Activated naive CD4-positive, alpha-beta T cell treated with anti-CD3 and anti-CD28 coated beads, Interleukin-2, amount 10 ng/mL, durations not matched to agents 7 days and 5 days (primary cell): ENCODE measurements at regions not wholly inside any gene's neighbourhood (a gene's known extent, or its start where the extent isn't known, plus 50 kb on each side); places are given as distances from the start of the nearest gene placed in this dataset.
"Not testable (repeated sequence)": the region's sequence is repeated elsewhere in the genome, so short reads cannot be mapped to it uniquely, and the experiment has no call there.

Experiments used
- CTCF ChIA-PET: fragments of 350-600 bp; sonication (Branson Sonifier 250); formaldehyde crosslinking; loops from one replicate; lab custom pipeline; 2021; ENCODE audit warnings: antibody characterized with exemption; lab: Charles Lee
- DNase-seq: peaks from one replicate; pipeline ENCODE4 v3.0.0-alpha.2; 2020
- H3K27ac Mint-ChIP-seq: one replicate; pipeline ENCODE4 v1.8.0; 2021; ENCODE audit warnings: mild to moderate bottlenecking, moderate library complexity, mixed read lengths
- H3K27me3 Mint-ChIP-seq: one replicate; pipeline ENCODE4 v1.8.0; 2021; ENCODE audit warnings: mild to moderate bottlenecking, mixed read lengths
- H3K36me3 Mint-ChIP-seq: one replicate; pipeline ENCODE4 v1.8.0; 2021; ENCODE audit warnings: mixed read lengths
- H3K4me1 Mint-ChIP-seq: one replicate; pipeline ENCODE4 v1.8.0; 2021; ENCODE audit warnings: mixed read lengths
- H3K4me3 Mint-ChIP-seq: one replicate; pipeline ENCODE4 v1.8.0; 2021; ENCODE audit warnings: mild to moderate bottlenecking, moderate library complexity, mixed read lengths
- H3K9me3 Mint-ChIP-seq: one replicate; pipeline ENCODE4 v1.8.0; 2021; ENCODE audit warnings: mixed read lengths

DNA sequence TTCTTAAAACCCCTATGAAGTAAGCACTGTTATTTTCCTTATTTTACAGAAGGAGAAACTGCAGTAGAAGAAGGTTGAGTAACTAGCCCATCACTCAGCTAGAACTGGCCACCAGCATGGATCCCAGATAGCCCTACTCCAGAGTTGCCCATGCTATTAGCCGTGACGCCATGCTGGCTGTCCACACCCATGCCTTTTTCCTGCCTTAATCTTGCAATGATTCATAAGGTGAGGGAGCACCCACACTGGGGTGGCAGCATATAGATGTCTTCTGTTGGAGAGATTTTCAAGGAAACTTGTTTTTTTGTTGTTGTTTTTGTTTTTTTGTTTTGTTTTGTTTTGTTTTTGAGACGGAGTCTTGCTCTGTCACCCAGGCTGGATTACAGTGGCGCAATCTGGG is 204.1 kb upstream of the HAAO start:
- H3K4me1 Mint-ChIP-seq = no peaks in the 10 kb centered on the region
- no peaks in the 10 kb centered on the region for H3K36me3 Mint-ChIP-seq
- DNase-seq = no peak
- H3K9me3 Mint-ChIP-seq = no peaks in the 10 kb centered on the region
- no peak overlapping the region for H3K27ac Mint-ChIP-seq
- CTCF ChIA-PET = no interaction called here
- peaks cover 5% of the 10 kb centered on the region for H3K27me3 Mint-ChIP-seq
- no peak overlapping the region for H3K4me3 Mint-ChIP-seq

DNA sequence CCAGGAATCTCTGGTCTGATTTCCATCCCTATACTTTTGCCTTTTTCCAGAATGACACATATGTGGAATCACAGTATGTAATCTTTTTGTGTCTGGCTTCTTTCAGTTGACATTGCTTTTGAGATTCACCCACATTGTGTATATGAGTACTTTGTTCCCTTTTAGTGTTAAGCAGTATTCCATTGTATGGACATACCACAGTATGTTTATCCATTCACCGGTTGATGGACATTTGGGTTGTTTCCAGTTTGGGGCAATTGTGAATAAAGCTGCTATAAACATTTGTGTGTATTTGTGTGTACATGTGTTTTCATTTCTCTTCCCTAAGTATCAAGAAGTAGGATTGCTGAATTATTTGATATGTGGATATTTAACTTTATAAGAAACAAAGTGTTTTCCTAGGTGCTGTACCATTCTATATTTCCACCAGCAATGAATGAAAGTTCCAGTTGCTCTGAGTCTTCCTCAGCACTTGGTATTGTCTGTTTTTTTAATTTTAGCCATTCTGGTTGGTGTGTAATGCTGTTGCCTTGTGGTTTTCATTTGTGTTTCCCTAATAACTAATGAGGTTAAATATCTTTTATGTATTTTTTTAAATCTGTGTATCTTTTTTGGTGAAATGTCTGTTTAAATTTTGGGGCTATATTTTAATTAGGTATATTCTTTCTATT is 203.5 kb upstream of the HAAO start:
- no peak for DNase-seq
- Mint-ChIP-seq H3K4me3 (no peak overlapping the region), H3K36me3 (no peaks in the 10 kb centered on the region), H3K4me1 (no peaks in the 10 kb centered on the region), H3K27me3 (peaks cover 5% of the 10 kb centered on the region), H3K27ac (no peak overlapping the region), H3K9me3 (no peaks in the 10 kb centered on the region)
- CTCF ChIA-PET = no interaction called here

DNA sequence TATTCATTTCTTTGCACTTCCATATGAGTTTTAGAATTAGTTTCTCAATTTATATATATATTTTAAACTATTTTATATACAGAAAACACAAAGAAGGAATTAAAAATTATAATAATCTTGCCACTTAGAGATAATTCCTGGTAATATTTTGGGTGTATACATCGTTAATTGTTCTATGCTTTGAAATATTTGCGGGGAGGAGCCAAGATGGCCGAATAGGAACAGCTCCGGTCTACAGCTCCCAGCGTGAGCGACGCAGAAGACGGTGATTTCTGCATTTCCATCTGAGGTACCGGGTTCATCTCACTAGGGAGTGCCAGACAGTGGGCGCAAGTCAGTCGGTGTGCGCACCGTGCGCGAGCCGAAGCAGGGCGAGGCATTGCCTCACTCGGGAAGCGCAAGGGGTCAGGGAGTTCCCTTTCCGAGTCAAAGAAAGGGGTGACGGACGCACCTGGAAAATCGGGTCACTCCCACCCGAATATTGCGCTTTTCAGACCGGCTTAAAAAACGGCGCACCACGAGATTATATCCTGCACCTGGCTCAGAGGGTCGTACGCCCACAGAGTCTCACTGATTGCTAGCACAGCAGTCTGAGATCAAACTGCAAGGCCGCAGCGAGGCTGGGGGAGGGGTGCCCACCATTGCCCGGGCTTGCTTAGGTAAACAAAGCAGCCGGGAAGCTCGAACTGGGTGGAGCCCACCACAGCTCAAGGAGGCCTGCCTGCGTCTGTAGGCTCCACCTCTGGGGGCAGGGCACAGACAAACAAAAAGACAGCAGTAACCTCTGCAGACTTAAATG is 197.1 kb upstream of the HAAO start:
- H3K9me3 Mint-ChIP-seq, CTCF ChIA-PET, H3K4me3 Mint-ChIP-seq, H3K27ac Mint-ChIP-seq, H3K4me1 Mint-ChIP-seq, DNase-seq, H3K36me3 Mint-ChIP-seq: not testable (repeated sequence)
- H3K27me3 Mint-ChIP-seq = peaks cover 15% of the 10 kb centered on the region

DNA sequence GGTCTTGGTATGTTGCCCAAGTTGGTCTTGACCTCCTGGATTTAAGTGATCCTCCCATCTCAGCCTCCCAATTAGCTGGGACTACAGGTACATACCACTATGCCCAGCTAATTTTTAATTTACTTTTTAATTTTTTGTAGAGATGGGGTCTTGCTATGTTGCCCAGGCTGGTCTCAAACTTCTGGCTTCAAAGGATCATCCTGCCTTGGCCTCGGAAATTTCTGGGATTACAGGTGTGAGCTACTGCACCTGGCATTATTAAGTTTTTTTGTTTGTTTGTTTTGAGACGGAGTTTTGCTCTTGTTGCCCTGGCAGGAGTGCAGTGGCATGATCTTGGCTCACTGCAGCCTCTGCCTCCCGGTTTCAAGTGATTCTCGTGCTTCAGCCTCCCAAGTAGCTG is 195.7 kb upstream of the HAAO start:
- H3K36me3 Mint-ChIP-seq, H3K4me3 Mint-ChIP-seq, H3K4me1 Mint-ChIP-seq, H3K9me3 Mint-ChIP-seq, H3K27ac Mint-ChIP-seq, DNase-seq: not testable (repeated sequence)
- CTCF ChIA-PET = interaction anchor here (0.9 kb wide), 1 partner anchor 12 kb away, joined by 3 read pairs; no protein-coding TSS in a partner anchor
- H3K27me3 Mint-ChIP-seq = peaks cover 24% of the 10 kb centered on the region

DNA sequence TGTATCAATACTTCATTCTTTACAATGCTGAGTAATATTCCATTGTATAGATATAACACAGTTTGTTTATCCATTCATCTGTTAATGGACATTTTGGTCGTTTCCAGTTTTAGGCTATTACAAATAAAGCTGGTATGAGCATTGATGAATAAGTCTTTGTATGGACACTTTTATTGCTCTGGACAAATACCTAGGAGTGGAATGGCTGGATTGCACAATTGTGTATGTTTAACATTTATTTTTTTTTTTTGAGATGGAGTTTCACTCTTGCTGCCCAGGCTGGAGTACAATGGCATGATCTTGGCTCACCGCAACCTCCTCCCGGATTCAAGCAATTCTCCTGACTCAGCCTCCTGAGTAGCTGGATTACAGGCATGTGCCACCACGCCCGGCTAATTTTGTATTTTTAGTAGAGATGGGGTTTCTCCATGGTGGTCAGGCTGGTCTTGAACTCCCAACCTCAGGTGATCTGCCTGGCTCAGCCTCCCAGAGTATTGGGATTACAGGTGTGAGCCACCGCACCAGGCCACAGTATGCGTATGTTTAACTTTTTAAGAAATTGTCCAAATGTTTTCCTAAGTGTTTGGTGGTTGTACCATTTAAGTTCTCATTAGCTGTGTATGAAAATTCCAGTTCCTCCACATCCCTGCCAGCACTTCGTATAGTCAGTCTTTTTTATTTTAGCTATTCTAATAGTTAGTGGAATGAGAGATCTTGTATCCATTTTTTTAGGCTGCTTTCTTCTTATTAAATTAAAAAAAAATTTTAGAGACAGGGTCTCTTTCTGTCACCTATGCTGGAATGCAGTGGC is 194.9 kb upstream of the HAAO start:
- H3K9me3 Mint-ChIP-seq = no peaks in the 10 kb centered on the region
- H3K36me3 Mint-ChIP-seq = no peaks in the 10 kb centered on the region
- no peak for DNase-seq
- CTCF ChIA-PET = interaction anchor here (0.9 kb wide), 1 partner anchor 11 kb away, joined by 3 read pairs; no protein-coding TSS in a partner anchor
- no peaks in the 10 kb centered on the region for H3K4me1 Mint-ChIP-seq
- no peak overlapping the region for H3K4me3 Mint-ChIP-seq
- H3K27me3 Mint-ChIP-seq = peaks cover 24% of the 10 kb centered on the region
- no peak overlapping the region for H3K27ac Mint-ChIP-seq

DNA sequence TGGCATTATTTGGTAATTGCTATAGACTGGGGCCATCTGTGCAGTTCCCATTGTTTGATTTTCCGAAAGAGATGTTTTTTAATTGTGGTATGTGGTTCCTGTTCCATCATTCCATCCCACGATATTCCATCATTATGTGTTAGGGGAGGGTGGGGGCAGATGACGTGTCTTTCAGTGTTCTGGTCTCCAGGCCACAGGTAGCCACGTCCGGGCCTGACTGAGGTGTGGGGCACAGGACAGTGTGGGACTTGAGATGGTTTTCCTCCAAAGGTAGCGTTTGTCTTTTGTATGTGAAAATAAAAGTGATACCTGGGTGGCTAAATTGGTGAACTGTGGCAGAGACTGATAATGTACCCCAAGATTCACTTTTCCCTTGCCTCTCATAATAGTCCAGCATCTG is 192.2 kb upstream of the HAAO start:
- H3K36me3 Mint-ChIP-seq = no peaks in the 10 kb centered on the region
- no peaks in the 10 kb centered on the region for H3K9me3 Mint-ChIP-seq
- DNase-seq = no peak
- H3K27ac Mint-ChIP-seq = no peak overlapping the region
- H3K4me3 Mint-ChIP-seq = no peak overlapping the region
- H3K27me3 Mint-ChIP-seq = peaks cover 12% of the 10 kb centered on the region
- no peaks in the 10 kb centered on the region for H3K4me1 Mint-ChIP-seq
- CTCF ChIA-PET = no interaction called here

DNA sequence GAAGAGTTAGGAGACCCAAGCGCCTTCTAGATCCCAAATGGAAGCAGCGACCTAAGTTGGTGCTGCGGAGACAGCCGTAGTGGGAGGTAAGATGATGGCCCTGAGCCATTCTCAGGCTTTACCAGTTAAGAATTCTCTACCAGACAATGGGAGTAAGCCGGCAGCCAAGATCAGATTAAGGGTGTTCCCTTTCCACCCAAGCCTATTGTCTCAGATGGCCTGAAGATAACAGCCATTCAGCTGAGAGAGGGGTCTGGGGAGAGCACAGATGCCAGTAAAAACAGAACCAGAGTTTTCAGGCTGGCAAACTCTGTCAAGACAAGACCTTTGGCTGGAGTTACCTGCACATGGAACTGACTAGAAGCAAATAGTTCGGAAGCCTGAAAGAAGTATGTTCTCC is 191.7 kb upstream of the HAAO start:
- no peaks in the 10 kb centered on the region for H3K9me3 Mint-ChIP-seq
- DNase-seq = no peak

DNA sequence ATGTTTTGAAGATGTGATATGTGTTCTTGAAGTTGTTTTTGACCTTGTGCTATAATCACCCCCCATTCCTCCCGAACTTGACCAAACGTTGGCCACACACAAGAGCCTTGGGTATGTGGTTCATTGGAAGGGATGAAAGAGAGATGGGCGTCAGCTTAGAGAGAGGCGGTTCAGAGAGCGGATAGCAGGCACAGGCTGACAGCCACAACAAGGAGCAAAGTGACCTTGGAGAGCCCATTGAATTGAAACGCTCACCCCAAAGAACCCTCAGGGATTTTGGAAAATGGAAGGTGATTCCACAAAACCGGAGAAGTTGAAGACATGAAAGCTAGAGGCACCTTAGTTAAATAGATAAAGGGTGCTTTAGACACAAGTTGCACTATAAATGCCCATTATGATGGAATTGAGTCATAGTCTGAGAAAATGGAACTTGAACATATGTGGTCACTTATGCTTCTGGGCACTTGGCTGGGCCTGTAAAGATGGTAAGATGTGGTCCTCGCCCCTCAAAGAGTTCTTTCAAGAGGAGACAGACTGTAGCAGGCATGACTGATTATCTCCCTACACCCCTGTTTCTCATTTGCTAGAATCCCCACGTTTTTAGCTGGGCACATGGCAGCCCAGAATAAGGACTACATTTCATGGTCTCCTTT is 188.5 kb upstream of the HAAO start:
- Mint-ChIP-seq H3K4me3 (no peak overlapping the region), H3K36me3 (no peaks in the 10 kb centered on the region), H3K4me1 (peaks cover 4% of the 10 kb centered on the region), H3K27ac (no peak overlapping the region), H3K9me3 (no peaks in the 10 kb centered on the region), H3K27me3 (peaks cover 33% of the 10 kb centered on the region)
- DNase-seq = no peak
- CTCF ChIA-PET = no interaction called here

More for the DNA sequence above, 191.7 kb upstream of the HAAO start:
- Mint-ChIP-seq H3K36me3 (no peaks in the 10 kb centered on the region), H3K27ac (no peak overlapping the region), H3K4me1 (no peaks in the 10 kb centered on the region), H3K4me3 (no peak overlapping the region), H3K27me3 (peaks cover 8% of the 10 kb centered on the region)
- CTCF ChIA-PET = interaction anchor here (0.6 kb wide), 1 partner anchor 546 kb away, joined by 3 read pairs; no protein-coding TSS in a partner anchor

DNA sequence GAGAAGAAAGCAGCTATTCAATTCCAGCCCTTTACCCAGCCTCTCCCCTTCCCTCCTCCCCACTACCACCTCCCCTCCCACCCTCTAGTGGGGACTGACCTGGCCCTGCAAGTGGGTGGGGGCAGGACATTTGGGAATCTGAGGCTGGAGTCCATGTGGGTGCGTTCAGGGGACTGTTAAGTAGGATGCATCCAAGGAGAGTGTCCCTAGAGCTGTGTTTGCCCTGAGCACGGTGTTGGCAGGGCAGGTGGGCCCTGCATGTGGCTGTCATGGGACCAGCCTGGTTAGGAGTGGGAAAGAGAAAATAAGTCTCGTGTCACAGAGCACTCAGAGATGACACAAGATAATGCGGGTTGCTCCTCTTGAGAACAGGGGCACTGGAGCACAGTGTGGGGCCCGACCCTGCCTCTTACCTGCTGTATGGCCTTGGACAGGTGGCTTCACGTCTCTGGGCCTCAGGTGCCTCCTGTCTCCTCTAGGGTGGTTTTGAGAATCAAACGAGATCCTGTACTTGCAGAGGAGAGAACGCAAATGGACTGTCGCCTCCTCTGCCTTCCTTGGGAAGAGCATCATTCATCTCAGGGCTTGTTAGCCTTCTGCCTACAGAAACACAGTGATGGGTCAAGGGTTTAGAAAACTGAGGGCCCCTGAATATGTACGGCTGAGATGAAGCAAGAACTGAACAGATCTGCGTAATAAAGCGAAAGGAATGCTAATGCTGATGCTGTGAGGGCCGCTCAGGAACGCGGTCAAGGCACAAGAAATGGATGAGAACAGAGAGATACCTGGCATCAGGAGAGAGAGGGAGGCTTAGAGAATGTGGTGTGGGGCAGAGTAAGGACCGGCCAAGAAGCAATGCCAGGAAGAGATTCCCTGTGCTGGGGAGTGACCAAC is 187.7 kb upstream of the HAAO start:
- H3K4me1 Mint-ChIP-seq = peaks cover 4% of the 10 kb centered on the region
- H3K27ac Mint-ChIP-seq = no peak overlapping the region
- no peak for DNase-seq
- H3K4me3 Mint-ChIP-seq = no peak overlapping the region
- H3K9me3 Mint-ChIP-seq = no peaks in the 10 kb centered on the region
- H3K36me3 Mint-ChIP-seq = no peaks in the 10 kb centered on the region
- H3K27me3 Mint-ChIP-seq = peaks cover 33% of the 10 kb centered on the region
- CTCF ChIA-PET = interaction anchor here (3.0 kb wide), 1 partner anchor 248 kb away, joined by 20 read pairs; no protein-coding TSS in a partner anchor

DNA sequence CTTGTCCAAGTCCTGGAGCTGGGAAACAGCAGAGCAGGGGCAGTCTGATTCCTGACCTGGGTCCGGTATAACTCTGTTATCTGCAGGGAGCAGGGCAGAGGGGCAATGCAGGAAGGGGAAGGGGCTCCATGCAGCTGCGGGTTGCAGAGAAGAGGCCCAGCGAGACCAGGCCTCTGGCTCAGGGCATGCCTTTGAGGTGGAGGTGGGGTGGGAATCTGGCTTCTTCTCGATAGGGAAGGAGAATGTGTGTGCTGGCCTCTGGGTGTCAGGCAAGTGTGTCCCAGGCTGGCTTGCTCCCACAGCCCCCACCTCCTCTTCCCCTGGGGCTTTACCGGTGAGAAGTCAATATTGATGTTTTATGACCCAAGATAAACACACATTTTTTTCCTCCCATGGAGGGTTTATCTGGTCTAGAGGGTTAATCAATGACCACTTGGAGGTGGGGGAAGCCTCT is 187.1 kb upstream of the HAAO start:
- DNase-seq = no peak
- CTCF ChIA-PET = interaction anchor here (0.9 to 3.0 kb wide), 2 partner anchors 147 to 249 kb away, joined by 3 to 20 read pairs; no protein-coding TSS in a partner anchor
- H3K27me3 Mint-ChIP-seq = peaks cover 34% of the 10 kb centered on the region
- H3K27ac Mint-ChIP-seq = no peak overlapping the region
- H3K9me3 Mint-ChIP-seq = no peaks in the 10 kb centered on the region
- H3K4me3 Mint-ChIP-seq = no peak overlapping the region
- H3K4me1 Mint-ChIP-seq = peaks cover 5% of the 10 kb centered on the region
- H3K36me3 Mint-ChIP-seq = no peaks in the 10 kb centered on the region

DNA sequence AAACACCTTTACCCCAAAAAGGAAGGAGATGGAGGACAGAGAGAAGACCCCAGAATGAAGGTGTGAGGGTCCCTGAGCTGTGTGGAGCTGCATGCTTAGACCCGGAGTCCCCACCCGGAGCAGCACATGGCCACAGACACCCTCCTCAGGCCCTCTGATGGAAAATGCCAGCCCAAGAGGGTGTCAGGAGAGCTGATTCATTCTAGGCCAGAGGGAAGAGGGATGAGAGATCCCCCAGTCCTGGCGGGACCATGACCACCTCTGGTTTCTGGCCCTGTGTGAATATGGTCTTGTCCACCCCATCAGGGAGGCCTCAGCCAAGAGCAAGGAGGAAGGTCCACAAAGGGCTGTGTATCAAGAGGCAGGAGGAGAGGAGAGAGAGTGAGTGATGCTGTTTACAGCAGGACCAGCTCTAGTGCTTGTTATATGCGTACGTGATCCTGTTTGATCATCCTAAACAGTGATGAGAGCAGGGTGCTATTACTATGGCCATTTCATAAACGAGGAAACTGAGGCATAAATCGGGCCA is 186.6 kb upstream of the HAAO start:
- peaks cover 34% of the 10 kb centered on the region for H3K27me3 Mint-ChIP-seq
- CTCF ChIA-PET = interaction anchor here (0.9 to 3.0 kb wide), 2 partner anchors 148 to 249 kb away, joined by 3 to 20 read pairs; no protein-coding TSS in a partner anchor
- no peaks in the 10 kb centered on the region for H3K9me3 Mint-ChIP-seq
- no peak for DNase-seq
- H3K4me3 Mint-ChIP-seq = no peak overlapping the region
- H3K4me1 Mint-ChIP-seq = peaks cover 7% of the 10 kb centered on the region
- H3K36me3 Mint-ChIP-seq = no peaks in the 10 kb centered on the region
- H3K27ac Mint-ChIP-seq = no peak overlapping the region

DNA sequence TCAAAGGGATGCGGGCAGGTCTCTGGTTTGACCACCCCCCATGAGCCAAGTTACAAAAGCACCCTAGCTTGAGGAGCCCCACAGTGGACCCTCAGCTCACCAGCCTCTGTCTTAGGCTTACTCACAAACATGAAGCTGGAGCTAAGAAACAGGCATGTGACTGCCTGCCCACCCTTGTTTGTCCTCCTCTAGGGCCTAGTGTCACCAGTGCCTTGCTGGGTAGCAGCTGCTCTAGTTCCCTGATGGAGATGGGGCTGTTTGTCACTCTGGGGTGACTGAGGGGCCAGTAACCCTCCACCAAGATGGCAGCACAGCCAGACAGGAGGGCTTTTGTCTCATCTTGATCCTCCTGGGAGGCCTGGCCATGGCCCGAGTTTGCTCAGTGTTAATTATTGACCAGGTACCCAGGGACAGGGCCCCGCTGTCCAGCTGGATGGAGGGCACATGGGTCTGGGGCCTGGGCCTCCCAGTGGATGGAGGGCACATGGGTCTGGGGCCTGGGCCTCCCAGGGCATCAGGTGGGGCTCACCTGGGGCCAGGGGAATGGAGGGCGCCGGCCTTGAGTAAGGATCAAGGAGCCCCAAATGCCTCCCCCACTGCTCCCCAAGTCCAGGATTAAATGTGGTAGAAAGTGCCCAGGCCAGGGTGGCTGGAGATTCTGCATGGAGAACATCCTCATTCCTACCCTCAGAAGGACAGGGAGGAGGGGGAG is 185.9 kb upstream of the HAAO start:
- Mint-ChIP-seq H3K9me3 (no peaks in the 10 kb centered on the region), H3K27ac (no peak overlapping the region), H3K4me3 (no peak overlapping the region), H3K4me1 (peaks cover 7% of the 10 kb centered on the region), H3K27me3 (peaks cover 30% of the 10 kb centered on the region), H3K36me3 (no peaks in the 10 kb centered on the region)
- no peak for DNase-seq
- CTCF ChIA-PET = interaction anchor here (0.9 to 3.0 kb wide), 2 partner anchors 250 to 506 kb away, joined by 3 to 20 read pairs; no protein-coding TSS in a partner anchor
